Ovary (tissue), 3 donors: ENCODE measurements at regions not wholly inside any gene's neighbourhood (a gene's known extent, or its start where the extent isn't known, plus 50 kb on each side); places are given as distances from the start of the nearest gene placed in this dataset.

ENCODE experiments used
- CTCF ChIP-seq, 3 donors: fragments of 450-650 bp in 2 of 3; fragments of 200-600 bp in 1 of 3; IDR thresholded peaks; one replicate each; pipeline versions ENCODE4 v1.5.1 to v1.8.0; 2016 to 2022; ENCODE audit warnings: antibody characterized with exemption in 3 of 3, mild to moderate bottlenecking in 1 of 3
- POLR2A ChIP-seq: fragments of 450-650 bp; IDR thresholded peaks from one replicate; pipeline ENCODE4 v1.6.1; 2017; ENCODE audit warnings: antibody characterized with exemption, mild to moderate bottlenecking, moderate library complexity
- donor health status: DM: no; HTN: no; CAD: no.

GRCh38 chr6:169046483-169047192, 207.0 kb downstream of the THBS2 start:
- no peak for TF ChIP-seq CTCF (IDR thresholded peaks at IDR 0.05)
- no peak for TF ChIP-seq POLR2A
